GM23248 (cell line): ENCODE measurements at regions not wholly inside any gene's neighbourhood (a gene's known extent, or its start where the extent isn't known, plus 50 kb on each side); places are given as distances from the start of the nearest gene placed in this dataset.
A peak's percentile ranks its signal among the peaks of the same experiment; 100 is the strongest.

Source experiments
- DNase-seq: peaks from one replicate; pipeline ENCODE4 v3.0.0-alpha.2; 2015
- H2AFZ ChIP-seq: fragments of 200-600 bp; sonication (generic); 2 replicates; pipeline ENCODE4 v1.6.1; 2016; ENCODE audit warnings: antibody characterized with exemption
- H3F3A ChIP-seq: fragments of 200-600 bp; sonication (generic); 2 replicates; pipeline ENCODE4 v1.6.1; 2016; ENCODE audit warnings: mild to moderate bottlenecking, antibody characterized with exemption, mixed run types; ENCODE audit not compliant: insufficient read depth
- H3K27ac ChIP-seq: fragments of 200-600 bp; sonication (generic); 2 replicates; pipeline ENCODE4 v1.5.1; 2016; ENCODE audit warnings: mild to moderate bottlenecking
- H3K27me3 ChIP-seq: fragments of 200-600 bp; sonication (generic); replicated peaks from 2 replicates; pipeline ENCODE4 v1.6.1; 2016; ENCODE audit warnings: mild to moderate bottlenecking; ENCODE audit not compliant: insufficient read depth
- H3K36me3 ChIP-seq: fragments of 200-600 bp; sonication (generic); 2 replicates; pipeline ENCODE4 v1.6.1; 2016; ENCODE audit warnings: low read depth, mild to moderate bottlenecking
- H3K4me1 ChIP-seq: fragments of 200-600 bp; sonication (generic); 2 replicates; pipeline ENCODE4 v1.6.1; 2016; ENCODE audit warnings: mild to moderate bottlenecking; ENCODE audit not compliant: insufficient read depth
- H3K4me2 ChIP-seq: fragments of 200-600 bp; sonication (generic); one replicate; pipeline ENCODE4 v1.6.1; 2016; ENCODE audit warnings: mild to moderate bottlenecking; ENCODE audit not compliant: unreplicated experiment
- H3K4me3 ChIP-seq: fragments of 200-600 bp; sonication (generic); 2 replicates; pipeline ENCODE4 v1.5.1; 2016; ENCODE audit warnings: mild to moderate bottlenecking
- H3K79me2 ChIP-seq: fragments of 200-600 bp; sonication (generic); 2 replicates; pipeline ENCODE4 v1.6.1; 2016; ENCODE audit warnings: mild to moderate bottlenecking; ENCODE audit not compliant: insufficient read depth
- H3K9ac ChIP-seq: fragments of 200-600 bp; sonication (generic); 2 replicates; pipeline ENCODE4 v1.6.1; 2016; ENCODE audit warnings: mild to moderate bottlenecking
- H3K9me2 ChIP-seq: fragments of 200-600 bp; sonication (generic); 2 replicates; pipeline ENCODE4 v1.6.1; 2016; ENCODE audit warnings: mixed run types, mild to moderate bottlenecking, moderate library complexity; ENCODE audit not compliant: insufficient read depth
- H3K9me3 ChIP-seq: fragments of 200-600 bp; sonication (generic); one replicate; pipeline ENCODE4 v1.6.1; 2017; ENCODE audit warnings: low read depth
- H4K20me1 ChIP-seq: fragments of 200-600 bp; sonication (generic); 2 replicates; pipeline ENCODE4 v1.6.0; 2016; ENCODE audit not compliant: insufficient read depth
- EZH2 ChIP-seq: fragments of 200-600 bp; sonication (generic); IDR thresholded peaks from 2 replicates; pipeline ENCODE4 v1.6.1; 2018; ENCODE audit warnings: antibody characterized with exemption, mild to moderate bottlenecking; ENCODE audit not compliant: insufficient read depth, poor library complexity, severe bottlenecking
- EZH2phosphoT487 ChIP-seq: fragments of 200-600 bp; sonication (generic); IDR thresholded peaks from 2 replicates; pipeline ENCODE4 v1.6.1; 2018; ENCODE audit warnings: antibody characterized with exemption, moderate library complexity, mild to moderate bottlenecking, low read depth; ENCODE audit not compliant: insufficient read depth
- WGBS, 2 experiments: methylation state at CpG; one replicate each; pipeline ENCODE4 v1.1.6; 2015 to 2017; ENCODE audit warnings: low lambda C conversion rate in 2 of 2, low coverage in 1 of 2; ENCODE audit errors: missing lambda C conversion rate in 2 of 2; 5-methylcytosine and 5-hydroxymethylcytosine counted together
- in situ Hi-C: fragments of 300-500 bp; cut with MboI; formaldehyde crosslinking; loops from 2 replicates; pipeline ENCODE4 v1.15.0; 2020

- 71 to 75% methylated on average over 2 of the region's 2 CpGs for WGBS, 2 experiments
- Histone ChIP-seq H3K36me3 (no peaks in the 10 kb centered on the region), H2AFZ (no peak overlapping the region), H3K4me2 (no peak overlapping the region), H3K27me3 (no peaks in the 10 kb centered on the region), H3F3A (no peaks in the 10 kb centered on the region), H3K9me2 (no peaks in the 10 kb centered on the region), H3K4me3 (no peak overlapping the region), H3K9ac (no peak overlapping the region), H4K20me1 (no peaks in the 10 kb centered on the region), H3K9me3 (no peaks in the 10 kb centered on the region), H3K27ac (no peak overlapping the region), H3K79me2 (no peaks in the 10 kb centered on the region), H3K4me1 (no peaks in the 10 kb centered on the region)
- TF ChIP-seq EZH2phosphoT487 = no peak
- TF ChIP-seq EZH2 = no peak
- DNase-seq = no peak
- in situ Hi-C loops = no loop called here
These were observed 127.4 kb downstream of the MGST1 start for GRCh38 chr12:16474801-16475200.

- H2AFZ ChIP-seq = no peak overlapping the region
- no peak overlapping the region for H3K4me2 ChIP-seq
- no peaks in the 10 kb centered on the region for H4K20me1 ChIP-seq
- H3K27me3 ChIP-seq = no peaks in the 10 kb centered on the region
- no peaks in the 10 kb centered on the region for H3K9me3 ChIP-seq
- 94 to 97% methylated on average over 1 of the region's 1 CpG for WGBS, 2 experiments
- no peaks in the 10 kb centered on the region for H3K9me2 ChIP-seq
- no peaks in the 10 kb centered on the region for H3K4me1 ChIP-seq
- no peak for DNase-seq
- no peak overlapping the region for H3K9ac ChIP-seq
- H3K4me3 ChIP-seq = no peak overlapping the region
- in situ Hi-C loops = no loop called here
- TF ChIP-seq EZH2 (no peak), EZH2phosphoT487 (no peak)
- H3K27ac ChIP-seq = no peak overlapping the region
- H3K36me3 ChIP-seq = no peaks in the 10 kb centered on the region
- no peaks in the 10 kb centered on the region for H3F3A ChIP-seq
- H3K79me2 ChIP-seq = no peaks in the 10 kb centered on the region
These were observed 128.1 kb downstream of the MGST1 start for GRCh38 chr12:16475521-16475920.

GRCh38 chr12:16482726-16483125 lies 123.2 kb downstream of the LMO3 start:
- Histone ChIP-seq H3K36me3 (no peaks in the 10 kb centered on the region), H3K27me3 (no peaks in the 10 kb centered on the region), H3K9me3 (no peaks in the 10 kb centered on the region), H2AFZ (no peak overlapping the region), H3K4me1 (no peaks in the 10 kb centered on the region), H3K79me2 (no peaks in the 10 kb centered on the region), H3K4me2 (no peak overlapping the region), H3F3A (no peaks in the 10 kb centered on the region), H3K4me3 (no peak overlapping the region), H3K27ac (no peak overlapping the region), H4K20me1 (no peaks in the 10 kb centered on the region), H3K9ac (no peak overlapping the region), H3K9me2 (no peaks in the 10 kb centered on the region)
- in situ Hi-C loops = no loop called here
- DNase-seq = peak; percentile 43
- TF ChIP-seq EZH2 = no peak
- no peak for TF ChIP-seq EZH2phosphoT487
- WGBS, 2 experiments = 85 to 88% methylated on average over 4 of the region's 4 CpGs

GRCh38 chr12:16492240-16492639 lies 113.7 kb downstream of the LMO3 start:
- Histone ChIP-seq H3K27me3 (no peaks in the 10 kb centered on the region), H3K4me1 (no peaks in the 10 kb centered on the region), H3K36me3 (no peaks in the 10 kb centered on the region), H4K20me1 (no peaks in the 10 kb centered on the region), H3F3A (no peaks in the 10 kb centered on the region), H3K27ac (no peak overlapping the region), H3K4me3 (no peak overlapping the region), H2AFZ (no peak overlapping the region), H3K79me2 (no peaks in the 10 kb centered on the region), H3K9me2 (no peaks in the 10 kb centered on the region), H3K9me3 (no peaks in the 10 kb centered on the region), H3K4me2 (no peak overlapping the region), H3K9ac (no peak overlapping the region)
- in situ Hi-C loops = no loop called here
- no peak for DNase-seq
- 89 to 95% methylated on average over 4 of the region's 4 CpGs for WGBS, 2 experiments
- TF ChIP-seq EZH2 = no peak
- no peak for TF ChIP-seq EZH2phosphoT487
